K562 (cell line): ENCODE measurements at regions not wholly inside any gene's neighbourhood (a gene's known extent, or its start where the extent isn't known, plus 50 kb on each side); places are given as distances from the start of the nearest gene placed in this dataset.

Experiments used
- ATAC-seq: fragments of 200-7000 bp; cut with Tn5 transposase; 3 replicates; pipeline ENCODE4 v1.9.1; 2020; ENCODE audit warnings: moderate library complexity
- BruUV-seq: library from RNA; stranded (reverse); fragments of 400-500 nt; replicated peaks from 2 replicates; lab custom pipeline; 2021; lab: Mats Ljungman, UMichigan
- CTCF ChIA-PET: fragments of 300-600 bp; formaldehyde crosslinking; extraction: SDS; loops from one replicate; lab custom pipeline; 2021; ENCODE audit warnings: low intra/inter-chr PET ratio; lab: Yijun Ruan, JAX
- POLR2A ChIA-PET: fragments of 300-600, 350-650 bp; sonication (Branson Sonifier 250); formaldehyde crosslinking; extraction: SDS; loops from one replicate; lab custom pipeline; 2021; ENCODE audit warnings: antibody characterized with exemption, inconsistent platforms; lab: Yijun Ruan, JAX
- DNase-seq, 4 experiments: peaks; one replicate each; pipeline versions ENCODE4 v3.0.0 to v3.0.0-alpha.2; 2011 to 2018; ENCODE audit warnings: low spot score in 3 of 4, mixed read lengths in 3 of 4; ENCODE audit errors: extremely low read depth in 1 of 4
- FAIRE-seq: peaks from 2 replicates; lab custom pipeline; 2011; peaks lifted over from hg19 to GRCh38; lab: Jason Lieb, UNC
- H2AFZ ChIP-seq: 2 replicates; pipeline ENCODE4 v1.6.0; 2011; ENCODE audit warnings: low read depth, low read length, control low read depth, inconsistent platforms
- H3K27ac ChIP-seq: fragments of 200-600 bp; 3 replicates; pipeline ENCODE4 v1.8.0; 2011; ENCODE audit warnings: low read depth, mild to moderate bottlenecking, control low read depth, inconsistent platforms, low read length, moderate library complexity, mixed read lengths; ENCODE audit errors: extremely low read depth
- H3K27me3 ChIP-seq, 2 experiments: fragments of 300-600 bp in 1 of 2; 2 replicates in 1 of 2; 3 replicates in 1 of 2; pipeline versions ENCODE4 v1.6.0 to v1.8.0; 2011; ENCODE audit warnings: inconsistent platforms in 2 of 2, low read length in 2 of 2, mild to moderate bottlenecking in 1 of 2, mixed read lengths in 1 of 2, moderate library complexity in 1 of 2; ENCODE audit not compliant: control insufficient read depth in 2 of 2, insufficient read depth in 2 of 2
- H3K36me3 ChIP-seq: fragments of 300-600 bp; 3 replicates; pipeline ENCODE4 v1.8.0; 2011; ENCODE audit warnings: mild to moderate bottlenecking, low read length, inconsistent platforms; ENCODE audit not compliant: control insufficient read depth, insufficient read depth
- H3K4me1 ChIP-seq, 2 experiments: fragments of 200-600 bp in 1 of 2; replicated peaks in 1 of 2; 2 replicates in 1 of 2; 3 replicates in 1 of 2; pipeline versions ENCODE4 v1.5.1 to v1.8.0; 2011; ENCODE audit warnings: inconsistent platforms in 2 of 2, low read length in 2 of 2, mild to moderate bottlenecking in 1 of 2, mixed read lengths in 1 of 2, moderate library complexity in 1 of 2; ENCODE audit not compliant: control insufficient read depth in 2 of 2, insufficient read depth in 2 of 2
- H3K4me2 ChIP-seq: 2 replicates; pipeline ENCODE4 v1.6.1; 2011; ENCODE audit warnings: low read length, control low read depth, inconsistent platforms, mixed read lengths; ENCODE audit not compliant: insufficient read depth
- H3K4me3 ChIP-seq: fragments of 200-600 bp; sonication (generic), shearing (Covaris generic); 2 replicates; pipeline ENCODE4 v1.5.1; 2016; ENCODE audit warnings: control low read depth, inconsistent platforms
- H3K79me2 ChIP-seq: fragments of 200-600 bp; 3 replicates; pipeline ENCODE4 v1.8.0; 2011; ENCODE audit warnings: low read length, inconsistent platforms; ENCODE audit not compliant: control insufficient read depth, insufficient read depth
- H3K9ac ChIP-seq, 2 experiments: 2 replicates each; pipeline versions ENCODE4 v1.6.0 to v1.6.1; 2011; ENCODE audit warnings: low read depth in 2 of 2, low read length in 2 of 2, control low read depth in 1 of 2, inconsistent platforms in 1 of 2, mild to moderate bottlenecking in 1 of 2, mixed read lengths in 1 of 2; ENCODE audit not compliant: insufficient read depth in 1 of 2
- H3K9me1 ChIP-seq: one replicate; pipeline ENCODE4 v1.6.0; 2011; ENCODE audit warnings: inconsistent platforms, mild to moderate bottlenecking, low read length, moderate library complexity; ENCODE audit not compliant: control insufficient read depth, insufficient read depth
- H3K9me3 ChIP-seq: replicated peaks from 2 replicates; pipeline ENCODE4 v1.5.1; 2011; ENCODE audit warnings: low read depth, low read length, inconsistent platforms; ENCODE audit not compliant: control insufficient read depth, insufficient read depth
- H4K20me1 ChIP-seq: replicated peaks from 2 replicates; pipeline ENCODE4 v1.6.1; 2011; ENCODE audit warnings: low read length, inconsistent platforms, mixed read lengths; ENCODE audit not compliant: control insufficient read depth, insufficient read depth
- ELF4 ChIP-seq: fragments of 450-650 bp; formaldehyde crosslinking; IDR thresholded peaks from 2 replicates; pipeline ENCODE4 v1.4.0; 2022; ENCODE audit warnings: missing genetic modification characterization
- MAFK ChIP-seq: IDR thresholded peaks from 2 replicates; pipeline ENCODE4 v1.6.1; 2011; ENCODE audit warnings: low read length, improper control_type of control experiment
- PHF8 ChIP-seq: fragments of 200-600 bp; sonication (generic); IDR thresholded peaks from 2 replicates; pipeline ENCODE4 v1.6.1; 2012; ENCODE audit warnings: mixed run types, mild to moderate bottlenecking, inconsistent platforms, low read length, moderate library complexity, borderline replicate concordance
- ZNF407 ChIP-seq: fragments of 450-650 bp; IDR thresholded peaks from 2 replicates; pipeline ENCODE4 v1.6.1; 2016; ENCODE audit warnings: low read depth
- ZNF583 ChIP-seq: fragments of 250-450 bp; sonication (Bioruptor Pico); IDR thresholded peaks from 2 replicates; pipeline ENCODE4 v1.4.0; 2020
- in situ Hi-C: fragments of 300-500 bp; cut with MboI; formaldehyde crosslinking; loops from 4 replicates; pipeline ENCODE4 v1.15.0; 2018; ENCODE audit warnings: inconsistent platforms, mixed read lengths
- intact Hi-C: fragments of 100-400 bp; cut with micrococcal nuclease; formaldehyde crosslinking; loops from 2 replicates; pipeline ENCODE4 v1.14.2; 2022
- TF ChIP-seq, protein P1 (sequence below): fragments of 450-650 bp; IDR thresholded peaks from 2 replicates; pipeline ENCODE4 v1.6.1; 2016
- TF ChIP-seq, protein P2 (sequence below): sonication (generic); formaldehyde crosslinking; IDR thresholded peaks from 2 replicates; pipeline ENCODE4 v1.8.0; 2022; ENCODE audit warnings: mild to moderate bottlenecking, missing genetic modification reagents

DNA sequence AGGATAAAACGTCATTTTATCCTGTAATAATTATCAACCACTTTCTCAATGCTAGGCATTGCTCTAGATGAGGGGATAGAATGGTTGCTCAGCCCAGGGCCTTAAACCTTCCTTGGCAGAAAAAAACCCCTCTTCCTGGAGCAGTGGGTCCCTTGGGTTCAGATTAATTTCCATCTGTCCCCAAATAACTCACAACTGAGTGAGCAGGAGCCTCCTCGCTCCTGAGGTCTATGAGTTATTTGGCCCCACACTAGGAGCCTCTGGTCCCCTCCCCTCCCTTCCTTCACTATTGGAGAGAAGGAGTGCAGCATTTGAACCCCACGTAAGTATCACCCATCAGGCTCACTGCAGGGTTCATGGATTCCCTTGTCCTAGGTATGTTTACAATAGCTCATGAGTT lies 157.5 kb upstream of the FHL2 start (continued):
- TF ChIP-seq ELF4 (CRISPR knock-in tag) (no peak), MAFK (no peak), PHF8 (no peak), ZNF583 (CRISPR knock-in tag) (no peak)
- TF ChIP-seq, protein P1, sequence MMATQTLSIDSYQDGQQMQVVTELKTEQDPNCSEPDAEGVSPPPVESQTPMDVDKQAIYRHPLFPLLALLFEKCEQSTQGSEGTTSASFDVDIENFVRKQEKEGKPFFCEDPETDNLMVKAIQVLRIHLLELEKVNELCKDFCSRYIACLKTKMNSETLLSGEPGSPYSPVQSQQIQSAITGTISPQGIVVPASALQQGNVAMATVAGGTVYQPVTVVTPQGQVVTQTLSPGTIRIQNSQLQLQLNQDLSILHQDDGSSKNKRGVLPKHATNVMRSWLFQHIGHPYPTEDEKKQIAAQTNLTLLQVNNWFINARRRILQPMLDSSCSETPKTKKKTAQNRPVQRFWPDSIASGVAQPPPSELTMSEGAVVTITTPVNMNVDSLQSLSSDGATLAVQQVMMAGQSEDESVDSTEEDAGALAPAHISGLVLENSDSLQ: no peak

DNA sequence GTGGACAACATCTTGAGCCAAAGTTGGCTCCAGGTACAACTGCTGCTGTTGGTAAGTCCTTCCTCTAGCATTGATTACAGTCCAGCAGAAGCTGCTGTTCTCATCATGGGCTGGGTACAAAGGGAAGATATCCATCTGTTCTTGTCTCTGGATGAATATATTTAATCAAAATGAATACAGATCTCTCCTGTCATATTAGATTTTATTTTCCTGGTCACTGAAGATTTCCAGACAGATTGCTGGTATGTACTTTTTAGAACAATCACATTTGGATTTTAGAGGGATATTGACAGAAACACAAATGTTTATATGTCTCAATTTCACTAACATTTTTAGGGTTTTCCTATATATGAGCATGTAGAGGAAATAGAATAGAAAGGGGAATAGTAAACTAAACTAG lies 155.4 kb upstream of the FHL2 start:
- no peak for FAIRE-seq
- CTCF ChIA-PET: no interaction called here
- H4K20me1 ChIP-seq: no peaks in the 10 kb centered on the region
- no peaks in the 10 kb centered on the region for H3K9me1 ChIP-seq
- no peaks in the 10 kb centered on the region for H3K79me2 ChIP-seq
- no peak overlapping the region for H3K4me3 ChIP-seq
- H3K36me3 ChIP-seq: no peaks in the 10 kb centered on the region
- H3K4me2 ChIP-seq: no peak overlapping the region
- POLR2A ChIA-PET: interaction anchor here (0.7 to 1.0 kb wide), 2 partner anchors 10 to 230 kb away, joined by 3 read pairs; no protein-coding TSS in a partner anchor
- no TSS peak for BruUV-seq
- no peak for DNase-seq
- no peaks in the 10 kb centered on the region for H3K9me3 ChIP-seq
- H3K27ac ChIP-seq: no peak overlapping the region
- intact Hi-C loops (no loop called here), in situ Hi-C loops (no loop called here)
- ATAC-seq: no peak
- H3K9ac ChIP-seq: no peak overlapping the region
- peaks cover 21 to 29% of the 10 kb centered on the region in 2 experiments; a peak in 4 of 5 replicates for H3K27me3 ChIP-seq
- H2AFZ ChIP-seq: no peak overlapping the region
- TF ChIP-seq, protein P2, sequence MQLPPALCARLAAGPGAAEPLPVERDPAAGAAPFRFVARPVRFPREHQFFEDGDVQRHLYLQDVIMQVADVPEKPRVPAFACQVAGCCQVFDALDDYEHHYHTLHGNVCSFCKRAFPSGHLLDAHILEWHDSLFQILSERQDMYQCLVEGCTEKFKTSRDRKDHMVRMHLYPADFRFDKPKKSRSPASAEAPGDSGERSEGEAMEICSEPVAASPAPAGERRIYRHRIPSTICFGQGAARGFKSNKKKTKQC: no peak
- no peak for TF ChIP-seq ZNF407
- H3K4me1 ChIP-seq: no peaks in the 10 kb centered on the region
